Pancreas (tissue), 10 donors: ENCODE measurements at regions not wholly inside any gene's neighbourhood (a gene's known extent, or its start where the extent isn't known, plus 50 kb on each side); places are given as distances from the start of the nearest gene placed in this dataset.
"Not testable (repeated sequence)": the region's sequence is repeated elsewhere in the genome, so short reads cannot be mapped to it uniquely, and the experiment has no call there.

Experiments used
- ATAC-seq, 4 donors: fragments of 200-7000 bp; cut with Tn5 transposase; one replicate each; pipeline versions ENCODE4 v1.8.0 to v1.9.1; 2020; ENCODE audit warnings: mild to moderate bottlenecking in 4 of 4, moderate library complexity in 4 of 4
- DNase-seq, 6 donors: peaks; one replicate each; pipeline ENCODE4 v3.0.0-alpha.2; 2020
- FAIRE-seq: peaks from 2 replicates; lab custom pipeline; 2012; peaks lifted over from hg19 to GRCh38; lab: Jason Lieb, UNC
- H3K27ac ChIP-seq, 4 donors: fragments of 200-600 bp; sonication (generic); 1 replicate in 3 of 4; 2 replicates in 1 of 4; pipeline versions ENCODE4 v1.5.0 to v1.8.0; 2020
- H3K27me3 ChIP-seq, 4 donors: fragments of 200-600 bp; one replicate each; pipeline ENCODE4 v1.8.0; 2021
- H3K36me3 ChIP-seq, 3 donors: fragments of 200-600 bp; sonication (generic) in 1 of 3; one replicate each; pipeline versions ENCODE4 v1.5.0 to v1.8.0; 2020 to 2021
- H3K4me1 ChIP-seq, 3 donors: fragments of 200-600 bp; one replicate each; pipeline ENCODE4 v1.8.0; 2021
- H3K4me3 ChIP-seq, 4 donors: fragments of 200-600 bp; sonication (generic) in 2 of 4; one replicate each; pipeline versions ENCODE4 v1.5.0 to v1.8.0; 2020 to 2021
- H3K9me3 ChIP-seq, 4 donors: fragments of 200-600 bp; one replicate each; pipeline ENCODE4 v1.8.0; 2021
- WGBS, 2 donors: extraction: QIAGEN DNeasy Blood & Tissue Kit; methylation state at CpG; one replicate each; pipeline ENCODE4 v1.1.7; 2013; 5-methylcytosine and 5-hydroxymethylcytosine counted together
- intact Hi-C, 3 donors: fragments of 100-400 bp; cut with DNase I; formaldehyde crosslinking; loops; one replicate each; pipeline versions ENCODE4 v1.11.1 to v1.14.2; 2022
- TF ChIP-seq, protein P1 (sequence below), 4 donors: fragments of 200-600 bp; sonication (generic) in 3 of 4; IDR thresholded peaks; one replicate each; pipeline versions ENCODE4 v1.5.0 to v1.8.0; 2021; ENCODE audit warnings: antibody characterized with exemption in 4 of 4
- donor health status: healthy with polysubstance abuse.
- donor health status: DM: no; HTN: no; CAD: no; lungs with moderate emphysema.
- donor health status: DM: no; HTN: no; CAD: no.
- donor health status: control.
- donor health status: control.
- donor health status: Bipolar disorder and iron deficiency.
- donor health status: DM: yes; HTN: yes; CAD: no.
- donor health status: DM: no; HTN: no; CAD: no.
- donor health status: DM: no; HTN: no; CAD: no.
- donor health status: DM: yes; HTN: yes; CAD: no.

DNA sequence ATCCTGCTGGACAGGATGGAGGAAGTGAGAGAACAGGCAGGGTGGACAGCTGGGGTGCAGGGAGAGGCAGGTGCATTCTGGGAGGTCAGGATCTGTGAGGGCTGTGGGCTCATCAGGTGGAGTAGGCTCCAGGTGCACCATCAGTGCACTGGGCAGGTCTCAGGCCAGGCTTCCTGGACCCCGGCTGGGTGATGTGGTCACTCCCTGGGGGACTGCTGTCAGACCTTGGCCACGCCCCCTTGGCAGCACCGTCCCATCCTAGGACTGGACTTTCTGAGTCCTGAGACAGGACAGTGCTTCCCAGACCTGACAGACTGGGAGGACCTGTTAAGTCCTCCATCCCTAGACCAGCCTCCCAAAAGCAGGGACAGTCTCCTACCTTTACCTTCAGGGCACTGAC, 626.7 kb upstream of the DEFB115 start:
- FAIRE-seq (no peak), ATAC-seq (no peak), DNase-seq (peak in 1 of 6 donors; percentile 43)
- 40 to 58% methylated on average over 3 of the region's 3 CpGs for WGBS, 2 donors
- no peaks in the 10 kb centered on the region for H3K9me3 ChIP-seq
- no peaks in the 10 kb centered on the region for H3K27me3 ChIP-seq
- no peaks in the 10 kb centered on the region for H3K4me1 ChIP-seq
- no peaks in the 10 kb centered on the region for H3K36me3 ChIP-seq
- TF ChIP-seq, protein P1, sequence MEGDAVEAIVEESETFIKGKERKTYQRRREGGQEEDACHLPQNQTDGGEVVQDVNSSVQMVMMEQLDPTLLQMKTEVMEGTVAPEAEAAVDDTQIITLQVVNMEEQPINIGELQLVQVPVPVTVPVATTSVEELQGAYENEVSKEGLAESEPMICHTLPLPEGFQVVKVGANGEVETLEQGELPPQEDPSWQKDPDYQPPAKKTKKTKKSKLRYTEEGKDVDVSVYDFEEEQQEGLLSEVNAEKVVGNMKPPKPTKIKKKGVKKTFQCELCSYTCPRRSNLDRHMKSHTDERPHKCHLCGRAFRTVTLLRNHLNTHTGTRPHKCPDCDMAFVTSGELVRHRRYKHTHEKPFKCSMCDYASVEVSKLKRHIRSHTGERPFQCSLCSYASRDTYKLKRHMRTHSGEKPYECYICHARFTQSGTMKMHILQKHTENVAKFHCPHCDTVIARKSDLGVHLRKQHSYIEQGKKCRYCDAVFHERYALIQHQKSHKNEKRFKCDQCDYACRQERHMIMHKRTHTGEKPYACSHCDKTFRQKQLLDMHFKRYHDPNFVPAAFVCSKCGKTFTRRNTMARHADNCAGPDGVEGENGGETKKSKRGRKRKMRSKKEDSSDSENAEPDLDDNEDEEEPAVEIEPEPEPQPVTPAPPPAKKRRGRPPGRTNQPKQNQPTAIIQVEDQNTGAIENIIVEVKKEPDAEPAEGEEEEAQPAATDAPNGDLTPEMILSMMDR (IDR thresholded peaks at IDR 0.05), result no peak
- H3K27ac ChIP-seq, result no peak overlapping the region
- no peak overlapping the region for H3K4me3 ChIP-seq
- intact Hi-C loops, result no loop called here

DNA sequence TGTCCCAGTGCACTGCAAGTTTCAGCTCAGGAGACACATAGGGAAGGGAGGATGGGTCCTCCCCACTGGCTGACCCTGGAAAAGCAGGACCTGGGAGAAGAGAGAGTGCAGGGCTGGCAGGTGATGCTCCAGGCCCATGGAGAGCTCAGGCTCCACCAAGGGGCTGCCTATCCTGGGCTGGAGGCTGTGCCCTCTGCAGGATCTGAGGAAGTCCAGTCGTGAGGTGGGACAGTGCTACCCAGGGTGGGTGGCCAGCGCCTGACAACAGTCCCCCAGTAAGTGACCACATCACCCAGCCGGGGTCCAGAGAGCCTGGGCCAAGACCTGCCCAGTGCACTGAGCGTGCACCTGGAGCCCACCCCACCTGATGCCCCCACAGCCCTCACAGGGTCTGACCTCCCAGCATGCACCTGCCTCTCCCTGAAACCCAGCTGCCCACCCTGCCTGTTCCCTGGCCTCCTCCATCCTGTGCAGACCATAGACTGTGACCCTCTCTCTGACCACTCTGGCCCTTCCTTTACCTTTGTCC, 626.1 kb upstream of the DEFB115 start:
- H3K4me1 ChIP-seq, H3K27ac ChIP-seq, FAIRE-seq, H3K9me3 ChIP-seq, ATAC-seq, H3K4me3 ChIP-seq, H3K36me3 ChIP-seq, intact Hi-C loops, H3K27me3 ChIP-seq: not testable (repeated sequence)
- 53 to 80% methylated on average over 3 to 4 of the region's 4 CpGs for WGBS, 2 donors
- peak in 1 of 6 donors; percentile 39 for DNase-seq

DNA sequence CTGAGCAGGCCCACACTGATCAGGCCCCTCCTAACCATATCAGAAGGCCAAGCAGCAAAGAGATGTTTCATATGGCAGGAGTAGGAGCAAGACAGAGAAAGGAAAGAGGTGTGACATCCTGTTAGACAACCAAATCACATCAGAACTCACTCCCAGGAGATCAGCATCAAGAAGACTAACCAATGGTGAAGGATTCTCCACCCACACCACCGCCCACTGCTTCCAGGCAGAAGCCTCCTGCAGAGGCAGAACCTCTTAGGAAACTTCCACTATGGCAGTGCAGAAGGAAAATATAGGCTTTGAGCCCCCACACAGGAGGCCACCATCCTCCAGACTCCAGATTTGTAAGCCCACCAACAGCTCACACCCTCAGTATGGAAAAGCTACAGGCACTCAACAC, 624.7 kb upstream of the DEFB115 start:
- H3K27me3 ChIP-seq, H3K9me3 ChIP-seq, FAIRE-seq, ATAC-seq, H3K27ac ChIP-seq, intact Hi-C loops, H3K4me1 ChIP-seq, H3K4me3 ChIP-seq, DNase-seq, H3K36me3 ChIP-seq: not testable (repeated sequence)
- 57 to 75% methylated on average over 1 of the region's 1 CpG for WGBS, 2 donors

DNA sequence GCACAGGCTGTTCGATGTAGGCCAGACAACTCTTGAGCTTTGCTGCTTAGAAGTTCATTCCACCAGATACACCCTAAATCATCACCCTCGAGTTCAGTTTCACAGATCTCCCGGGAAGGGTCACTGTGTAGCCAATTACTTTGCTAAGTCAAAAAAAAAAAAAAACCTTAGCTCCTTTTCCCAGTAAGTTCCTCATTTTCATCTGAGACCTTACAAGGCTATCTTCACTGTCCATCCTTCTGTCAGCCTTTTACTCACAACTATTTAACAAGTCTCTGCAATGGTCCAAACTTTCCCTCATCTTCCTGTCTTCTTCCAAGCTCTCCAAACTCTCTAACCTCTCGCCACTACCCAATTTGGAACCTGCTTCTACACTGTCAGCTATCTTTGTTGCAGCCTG, 615.9 kb upstream of the DEFB115 start:
- H3K4me3 ChIP-seq, H3K27ac ChIP-seq, ATAC-seq, H3K4me1 ChIP-seq, FAIRE-seq, DNase-seq, H3K9me3 ChIP-seq, H3K27me3 ChIP-seq, intact Hi-C loops, H3K36me3 ChIP-seq: not testable (repeated sequence)
- 43 to 48% methylated on average over 4 of the region's 4 CpGs for WGBS, 2 donors

DNA sequence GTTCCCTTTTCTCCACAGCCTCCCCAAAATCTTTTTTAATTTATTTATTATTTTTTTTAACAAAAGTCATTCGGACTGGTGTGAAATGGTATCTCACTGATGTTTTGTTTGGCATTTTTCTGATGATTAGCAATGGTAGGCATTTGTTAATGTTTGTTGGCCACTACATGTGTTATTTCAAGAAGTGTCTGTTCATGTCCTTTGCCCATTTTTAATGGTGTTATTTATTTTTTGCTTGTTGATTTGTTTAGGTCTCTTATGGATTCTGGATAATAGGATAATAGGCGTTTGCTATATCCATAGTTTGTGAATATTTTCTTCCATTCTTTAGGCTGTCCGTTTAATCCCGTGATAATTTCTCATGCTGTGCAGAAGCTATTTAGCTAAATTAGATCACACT, 596.5 kb upstream of the DEFB115 start:
- DNase-seq, FAIRE-seq, H3K4me1 ChIP-seq, ATAC-seq, H3K27ac ChIP-seq, H3K27me3 ChIP-seq, H3K9me3 ChIP-seq, H3K4me3 ChIP-seq, H3K36me3 ChIP-seq, intact Hi-C loops: not testable (repeated sequence)
- 66 to 70% methylated on average over 4 of the region's 4 CpGs for WGBS, 2 donors

DNA sequence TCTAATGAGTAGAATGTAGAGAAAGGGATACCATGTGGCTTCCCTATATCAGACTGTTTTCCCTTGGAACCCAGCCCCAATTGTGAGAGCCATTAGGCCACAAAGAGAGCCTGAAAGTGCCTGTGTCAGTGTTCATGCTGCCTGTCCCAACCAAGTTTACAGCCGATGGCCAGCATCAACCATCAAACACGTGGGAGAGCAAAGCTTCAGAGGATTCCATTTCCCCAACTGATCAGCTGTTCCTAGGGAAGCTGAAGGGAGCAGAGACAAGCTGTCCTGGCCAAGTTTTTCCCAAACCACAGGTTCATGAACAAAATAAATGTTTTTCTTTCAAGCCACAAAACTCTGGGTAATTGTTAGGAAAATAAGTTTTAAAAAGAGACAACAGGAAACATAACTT, 589.0 kb upstream of the DEFB115 start:
- H3K27ac ChIP-seq, intact Hi-C loops, H3K36me3 ChIP-seq, H3K27me3 ChIP-seq, H3K4me1 ChIP-seq, H3K4me3 ChIP-seq, FAIRE-seq, ATAC-seq, H3K9me3 ChIP-seq, DNase-seq: not testable (repeated sequence)
- 42 to 57% methylated on average over 2 of the region's 2 CpGs for WGBS, 2 donors

DNA sequence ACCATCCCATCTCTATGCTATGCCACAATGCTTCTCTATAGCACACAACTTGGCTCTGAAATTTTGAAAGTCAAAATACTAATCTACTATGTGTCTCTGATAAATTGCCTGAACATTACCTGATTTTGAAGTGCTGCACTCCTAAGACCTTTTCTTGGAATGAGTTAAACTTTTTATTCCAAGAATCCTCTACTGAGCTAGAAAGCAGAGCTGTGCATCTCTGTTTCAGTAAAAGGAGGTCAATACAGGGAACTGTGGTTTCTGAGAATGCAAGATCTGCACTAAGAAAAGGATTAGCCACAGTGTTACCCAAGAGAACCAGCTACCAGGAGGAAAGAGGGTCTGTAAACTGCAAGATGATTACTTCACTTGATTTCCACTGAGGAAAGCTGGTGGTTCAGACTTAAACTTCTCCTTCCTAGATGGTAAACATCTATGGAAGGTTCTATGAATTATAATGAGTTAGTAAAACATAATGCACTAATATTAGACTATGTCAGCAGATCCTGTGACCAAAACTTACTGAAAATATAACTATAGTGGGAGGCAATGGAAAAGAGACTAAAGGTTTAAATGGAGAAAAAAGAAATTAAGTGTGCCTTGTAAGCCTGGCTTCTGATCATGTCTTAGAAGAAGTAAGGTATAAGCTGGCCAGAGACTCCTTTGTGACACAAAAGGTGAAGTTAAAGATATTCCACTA, 588.0 kb upstream of the DEFB115 start:
- FAIRE-seq, DNase-seq, intact Hi-C loops, ATAC-seq, H3K36me3 ChIP-seq, H3K27ac ChIP-seq, H3K9me3 ChIP-seq, H3K4me3 ChIP-seq, H3K27me3 ChIP-seq, H3K4me1 ChIP-seq: not testable (repeated sequence)

DNA sequence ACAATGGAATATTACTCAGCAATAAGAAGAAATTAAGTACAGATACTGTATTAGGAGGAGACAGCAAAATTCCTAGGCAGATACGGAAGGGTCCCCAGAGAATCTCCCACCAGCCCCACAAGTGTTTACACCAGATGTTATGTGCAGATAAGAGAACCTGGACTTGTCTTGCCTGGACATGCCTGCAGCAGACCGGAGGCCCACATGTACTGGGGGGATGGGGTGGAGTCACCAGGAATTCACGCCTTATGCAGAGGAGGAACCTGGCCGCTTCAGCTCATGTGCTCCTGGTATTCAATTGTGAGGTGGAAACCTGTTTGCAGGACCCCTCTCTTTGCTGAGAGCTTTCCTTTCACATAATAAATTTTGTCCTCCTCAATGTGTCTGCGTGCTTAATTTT, 586.3 kb upstream of the DEFB115 start:
- intact Hi-C loops, H3K4me1 ChIP-seq, ATAC-seq, FAIRE-seq, H3K4me3 ChIP-seq, H3K36me3 ChIP-seq, H3K27me3 ChIP-seq, H3K27ac ChIP-seq, H3K9me3 ChIP-seq, DNase-seq: not testable (repeated sequence)
- 67 to 73% methylated on average over 5 of the region's 5 CpGs for WGBS, 2 donors

DNA sequence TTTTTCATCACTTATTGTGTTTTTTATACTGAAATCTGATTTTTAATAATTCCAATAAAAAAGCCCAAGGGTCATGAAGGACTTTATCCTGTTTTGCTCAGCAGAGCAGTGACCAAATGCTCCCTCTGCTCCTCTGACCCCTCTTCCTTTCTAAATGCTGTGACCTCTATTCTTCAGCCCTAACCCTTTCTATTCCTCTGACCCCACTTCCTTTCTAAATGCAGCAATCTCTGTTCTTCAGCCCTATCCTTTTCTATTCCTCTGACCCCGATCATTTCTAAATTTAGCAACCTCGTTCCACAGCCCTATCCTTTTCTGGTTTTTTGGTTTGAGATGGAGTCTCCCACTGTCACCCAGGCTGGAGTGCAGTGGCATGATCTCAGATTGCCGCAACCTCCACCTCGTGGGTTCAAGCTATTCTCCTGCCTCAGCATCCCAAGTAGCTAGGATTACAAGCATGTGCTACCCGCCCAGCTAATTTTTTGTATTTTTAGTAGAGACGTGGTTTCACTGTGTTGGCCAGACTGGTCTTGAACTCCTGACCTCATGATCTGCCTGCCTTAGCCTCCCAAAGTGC, 581.4 kb upstream of the DEFB115 start:
- not testable (repeated sequence) for ATAC-seq

DNA sequence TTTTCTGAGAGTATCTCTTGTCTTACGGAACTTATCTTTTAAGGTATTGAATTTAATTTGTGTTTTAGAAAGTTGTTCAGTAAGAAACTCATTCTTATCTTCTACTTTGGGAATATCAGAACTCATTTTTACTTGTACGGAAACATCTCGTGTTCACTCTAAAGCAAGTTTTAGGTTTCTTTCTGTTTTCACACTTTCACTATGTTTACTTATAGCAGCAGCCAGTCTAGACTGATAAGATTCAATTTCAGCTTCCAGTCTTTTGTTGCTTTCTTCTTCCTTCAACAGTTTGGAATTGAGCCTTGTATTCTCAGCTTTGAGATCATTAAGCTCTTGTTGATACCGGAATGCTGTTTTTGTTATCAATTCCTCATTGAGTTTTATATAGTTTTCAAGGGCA, 575.2 kb upstream of the DEFB115 start:
- H3K27ac ChIP-seq, FAIRE-seq, H3K36me3 ChIP-seq, DNase-seq, intact Hi-C loops, H3K27me3 ChIP-seq, ATAC-seq, H3K4me1 ChIP-seq, H3K9me3 ChIP-seq: not testable (repeated sequence)
- WGBS, 2 donors, result 32 to 36% methylated on average over 4 of the region's 4 CpGs
- peak overlapping the region in 1 of 4 donors; percentile 1 for H3K4me3 ChIP-seq

More for the DNA sequence above, 581.4 kb upstream of the DEFB115 start:
- H3K4me1 ChIP-seq, H3K36me3 ChIP-seq, H3K27me3 ChIP-seq, H3K4me3 ChIP-seq, DNase-seq, H3K27ac ChIP-seq, FAIRE-seq, intact Hi-C loops, H3K9me3 ChIP-seq: not testable (repeated sequence)
- 70 to 73% methylated on average over 6 of the region's 6 CpGs for WGBS, 2 donors

DNA sequence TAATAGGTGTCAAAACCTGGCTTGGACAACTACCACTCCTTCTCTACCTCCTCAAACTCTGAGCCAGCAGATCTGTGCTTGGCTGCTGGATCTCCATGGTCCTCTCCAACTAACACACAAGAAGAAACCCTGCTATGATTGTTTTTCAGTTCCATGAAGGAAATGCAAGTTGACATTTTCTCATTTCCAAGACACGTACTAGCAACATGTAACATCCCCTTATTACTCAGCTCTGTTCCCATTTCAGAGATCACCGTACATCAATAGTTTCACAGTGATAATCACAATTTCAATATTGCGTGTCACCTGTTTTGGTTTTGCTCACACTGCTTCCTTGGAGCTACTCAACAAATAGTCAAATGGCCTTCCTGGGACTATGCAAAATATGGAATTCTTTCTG, 544.6 kb upstream of the DEFB115 start:
- FAIRE-seq, ATAC-seq, intact Hi-C loops, H3K4me3 ChIP-seq, H3K27me3 ChIP-seq, H3K36me3 ChIP-seq, H3K9me3 ChIP-seq, DNase-seq, H3K4me1 ChIP-seq, H3K27ac ChIP-seq: not testable (repeated sequence)
- WGBS, 2 donors, result 78 to 86% methylated on average over 3 of the region's 3 CpGs
